Body of pancreas (tissue), 4 donors: ENCODE measurements at regions not wholly inside any gene's neighbourhood (a gene's known extent, or its start where the extent isn't known, plus 50 kb on each side); places are given as distances from the start of the nearest gene placed in this dataset.

Source experiments
- ATAC-seq: fragments of 150-250 bp; one replicate; pipeline ENCODE4 v1.9.1; 2016
- DNase-seq, 4 donors: peaks; one replicate each; pipeline ENCODE4 v3.0.0-alpha.2; 2019
- H3K27ac ChIP-seq, 4 donors: fragments of 200-600 bp; sonication (generic); 1 replicate in 3 of 4; 2 replicates in 1 of 4; pipeline versions ENCODE4 v1.5.1 to v1.6.1; 2016 to 2019; ENCODE audit warnings: mild to moderate bottlenecking in 1 of 4, mixed read lengths in 1 of 4, moderate library complexity in 1 of 4
- H3K27me3 ChIP-seq, 2 donors: fragments of 200-600 bp; sonication (generic); one replicate each; pipeline ENCODE4 v1.6.0; 2016; ENCODE audit warnings: mild to moderate bottlenecking in 1 of 2
- H3K36me3 ChIP-seq, 2 donors: fragments of 200-600 bp; sonication (generic); replicated peaks in 1 of 2; 2 replicates each; pipeline ENCODE4 v1.5.1; 2016; ENCODE audit warnings: low read depth in 2 of 2; ENCODE audit not compliant: insufficient read depth in 1 of 2
- H3K4me1 ChIP-seq: fragments of 200-600 bp; sonication (generic); one replicate; pipeline ENCODE4 v1.6.0; 2016
- H3K4me3 ChIP-seq, 2 donors: fragments of 200-600 bp; sonication (generic); 1 replicate in 1 of 2; 2 replicates in 1 of 2; pipeline ENCODE4 v1.5.1; 2016 to 2019
- H3K9me3 ChIP-seq, 3 donors: fragments of 200-600 bp; sonication (generic); 1 replicate in 2 of 3; 2 replicates in 1 of 3; pipeline ENCODE4 v1.5.1; 2016
- POLR2A ChIP-seq, 3 donors: fragments of 450-650 bp; IDR thresholded peaks; one replicate each; pipeline ENCODE4 v1.6.1; 2016; ENCODE audit warnings: antibody characterized with exemption in 3 of 3, mild to moderate bottlenecking in 2 of 3
- WGBS, 2 donors: methylation state at CpG; one replicate each; pipeline ENCODE4 v1.1.5; 2017; 5-methylcytosine and 5-hydroxymethylcytosine counted together
- intact Hi-C: fragments of 100-400 bp; cut with DNase I; formaldehyde crosslinking; loops from one replicate; pipeline ENCODE4 v1.15.1; 2023
- TF ChIP-seq, protein P1 (sequence below), 7 experiments: fragments of 450-650 bp in 4 of 7; fragments of 200-600 bp in 3 of 7; sonication (generic) in 3 of 7; IDR thresholded peaks; one replicate each; pipeline ENCODE4 v1.5.1; 2016 to 2019; ENCODE audit warnings: antibody characterized with exemption in 7 of 7

DNA sequence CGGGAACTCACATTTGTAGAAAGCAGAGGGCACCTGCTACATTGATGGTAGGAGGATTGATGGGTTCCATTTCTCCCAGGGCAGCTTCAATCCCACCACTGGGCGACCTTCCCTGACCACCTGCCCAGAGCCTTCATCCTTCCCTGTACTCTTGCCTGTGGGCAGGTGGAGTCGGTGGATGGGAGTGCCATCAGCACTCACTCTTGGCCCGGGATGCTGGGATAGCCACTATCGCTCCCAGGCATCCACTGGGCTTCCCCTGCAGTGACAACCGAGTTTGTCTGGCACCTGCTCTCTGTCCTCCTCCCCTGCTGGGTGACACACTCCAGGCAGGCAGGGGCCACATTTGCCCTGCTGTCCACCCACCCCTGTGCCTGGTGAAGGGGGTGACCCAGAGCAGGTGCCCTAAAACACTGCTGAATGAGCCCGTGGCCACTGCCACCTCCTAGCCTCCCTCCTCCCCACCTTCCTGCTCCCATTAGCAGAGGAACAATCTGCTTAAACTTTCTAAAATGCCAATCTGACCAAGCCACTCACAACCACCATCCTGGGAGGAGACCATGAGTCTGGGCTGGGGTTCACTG is 604.7 kb downstream of the TBC1D22A start:
- intact Hi-C loops: no loop called here
- Histone ChIP-seq H3K36me3 (no peaks in the 10 kb centered on the region), H3K27me3 (no peaks in the 10 kb centered on the region), H3K9me3 (no peaks in the 10 kb centered on the region), H3K4me3 (no peak overlapping the region), H3K4me1 (no peaks in the 10 kb centered on the region), H3K27ac (no peak overlapping the region)
- ATAC-seq (no peak), DNase-seq (no peak)
- 50 to 57% methylated on average over 5 to 7 of the region's 7 CpGs for WGBS, 2 donors
- TF ChIP-seq POLR2A (IDR thresholded peaks at IDR 0.05): no peak
- TF ChIP-seq, protein P1, sequence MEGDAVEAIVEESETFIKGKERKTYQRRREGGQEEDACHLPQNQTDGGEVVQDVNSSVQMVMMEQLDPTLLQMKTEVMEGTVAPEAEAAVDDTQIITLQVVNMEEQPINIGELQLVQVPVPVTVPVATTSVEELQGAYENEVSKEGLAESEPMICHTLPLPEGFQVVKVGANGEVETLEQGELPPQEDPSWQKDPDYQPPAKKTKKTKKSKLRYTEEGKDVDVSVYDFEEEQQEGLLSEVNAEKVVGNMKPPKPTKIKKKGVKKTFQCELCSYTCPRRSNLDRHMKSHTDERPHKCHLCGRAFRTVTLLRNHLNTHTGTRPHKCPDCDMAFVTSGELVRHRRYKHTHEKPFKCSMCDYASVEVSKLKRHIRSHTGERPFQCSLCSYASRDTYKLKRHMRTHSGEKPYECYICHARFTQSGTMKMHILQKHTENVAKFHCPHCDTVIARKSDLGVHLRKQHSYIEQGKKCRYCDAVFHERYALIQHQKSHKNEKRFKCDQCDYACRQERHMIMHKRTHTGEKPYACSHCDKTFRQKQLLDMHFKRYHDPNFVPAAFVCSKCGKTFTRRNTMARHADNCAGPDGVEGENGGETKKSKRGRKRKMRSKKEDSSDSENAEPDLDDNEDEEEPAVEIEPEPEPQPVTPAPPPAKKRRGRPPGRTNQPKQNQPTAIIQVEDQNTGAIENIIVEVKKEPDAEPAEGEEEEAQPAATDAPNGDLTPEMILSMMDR (IDR thresholded peaks at IDR 0.05): no peak

DNA sequence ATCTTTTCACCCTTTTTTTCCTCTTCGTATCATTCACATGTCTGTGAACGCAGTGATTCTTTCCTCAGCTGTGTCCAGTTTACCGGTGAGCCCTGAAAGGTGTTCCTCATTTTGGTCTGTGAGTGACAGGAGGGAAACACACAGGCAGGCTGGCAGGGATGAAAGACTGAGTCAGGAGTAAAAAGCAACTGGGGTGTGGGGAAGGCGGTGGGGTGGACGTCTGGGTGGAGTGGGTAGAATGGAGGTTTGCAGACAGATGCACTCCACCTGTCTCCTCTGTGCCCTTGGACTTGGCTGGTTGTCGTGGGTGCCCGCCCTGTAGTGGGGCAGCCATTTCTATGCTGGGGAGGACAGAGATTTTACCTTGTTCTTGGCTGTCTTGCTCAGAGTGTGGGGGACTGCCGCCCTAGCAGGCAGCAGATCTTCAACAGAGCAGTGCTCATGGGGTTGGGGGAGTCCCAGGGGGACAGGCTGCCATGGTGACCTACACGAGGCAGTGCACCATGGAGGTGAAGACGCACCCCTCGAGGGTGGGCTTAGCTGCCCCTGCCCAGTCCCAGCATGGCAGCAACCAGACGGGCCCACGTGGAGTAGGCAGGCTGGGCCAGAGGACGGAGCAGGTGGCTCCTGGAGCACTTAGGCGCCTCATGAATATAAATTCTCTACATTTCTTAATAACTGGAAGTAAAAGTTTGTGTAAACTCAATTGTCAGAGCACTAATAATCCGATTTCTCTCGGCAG is 603.7 kb downstream of the TBC1D22A start:
- intact Hi-C loops: no loop called here
- 58 to 68% methylated on average over 16 to 17 of the region's 17 CpGs for WGBS, 2 donors
- ATAC-seq (no peak), DNase-seq (no peak)
- peaks cover 0 to 5% (median 0%) of the 10 kb centered on the region in 3 donors for H3K9me3 ChIP-seq
- no peaks in the 10 kb centered on the region for H3K4me1 ChIP-seq
- no peak overlapping the region for H3K4me3 ChIP-seq
- no peaks in the 10 kb centered on the region for H3K36me3 ChIP-seq
- TF ChIP-seq, protein P1 (IDR thresholded peaks at IDR 0.05): no peak
- no peak for TF ChIP-seq POLR2A (IDR thresholded peaks at IDR 0.05)
- no peak overlapping the region for H3K27ac ChIP-seq
- H3K27me3 ChIP-seq: no peaks in the 10 kb centered on the region

DNA sequence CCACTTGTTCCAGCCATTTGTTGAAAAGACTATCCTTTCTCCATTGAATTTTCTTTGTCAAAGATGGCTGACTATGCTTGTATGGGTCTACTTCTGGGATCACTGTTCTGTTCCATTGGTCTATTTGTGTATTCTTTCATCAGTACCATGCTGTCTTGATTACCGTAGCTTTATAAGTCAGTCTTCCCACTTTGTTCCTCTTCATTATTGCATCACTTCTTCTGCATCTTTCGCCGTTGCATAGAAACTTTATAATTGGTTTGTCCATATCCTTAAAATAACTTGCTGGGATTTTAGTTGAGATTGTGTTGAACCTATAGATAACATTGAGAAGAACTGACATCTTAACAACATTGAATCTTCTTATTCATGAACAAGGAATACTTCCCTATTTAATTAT is 598.8 kb downstream of the TBC1D22A start:
- TF ChIP-seq, protein P1 (IDR thresholded peaks at IDR 0.05): no peak
- no peak for TF ChIP-seq POLR2A (IDR thresholded peaks at IDR 0.05)
- 86 to 89% methylated on average over 3 of the region's 3 CpGs for WGBS, 2 donors
- no peak overlapping the region for H3K27ac ChIP-seq
- H3K4me1 ChIP-seq: no peaks in the 10 kb centered on the region
- no peaks in the 10 kb centered on the region for H3K27me3 ChIP-seq
- no peaks in the 10 kb centered on the region for H3K36me3 ChIP-seq
- ATAC-seq (no peak), DNase-seq (no peak)
- peaks cover 0 to 5% (median 0%) of the 10 kb centered on the region in 3 donors for H3K9me3 ChIP-seq
- intact Hi-C loops: no loop called here
- no peak overlapping the region for H3K4me3 ChIP-seq

DNA sequence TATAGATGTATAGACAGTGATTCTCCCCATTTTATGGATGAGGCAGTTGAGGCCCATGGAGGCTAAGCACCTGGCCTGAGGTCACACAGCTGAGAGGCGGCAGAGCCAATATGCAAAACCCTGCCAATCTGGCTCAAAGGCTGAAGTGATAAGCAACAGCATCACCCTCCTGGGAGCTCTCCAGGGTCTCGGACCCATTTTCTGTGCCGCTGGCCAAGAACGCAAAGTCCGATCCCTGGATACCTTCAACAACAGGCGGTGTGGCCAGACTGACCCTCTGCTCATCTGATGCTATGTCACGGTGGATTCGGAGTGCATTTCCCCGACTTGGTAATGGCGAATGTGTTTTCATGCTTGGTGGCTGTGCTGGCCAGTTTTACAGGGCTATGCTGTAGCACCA is 595.0 kb downstream of the TBC1D22A start:
- Histone ChIP-seq H3K4me3 (no peak overlapping the region), H3K27ac (no peak overlapping the region), H3K4me1 (no peaks in the 10 kb centered on the region), H3K36me3 (no peaks in the 10 kb centered on the region), H3K9me3 (peaks cover 0 to 5% (median 0%) of the 10 kb centered on the region in 3 donors), H3K27me3 (no peaks in the 10 kb centered on the region)
- DNase-seq: no peak
- TF ChIP-seq, protein P1 (IDR thresholded peaks at IDR 0.05): no peak
- TF ChIP-seq POLR2A (IDR thresholded peaks at IDR 0.05): no peak
- ATAC-seq: no peak
- 81% methylated on average over 10 of the region's 10 CpGs; no CpG with 5 or more reads in 1 of the 2 donors for WGBS, 2 donors
- intact Hi-C loops: no loop called here
